Activated CD4-positive, CD25-positive, alpha-beta regulatory T cell (primary cell): ENCODE measurements at regions not wholly inside any gene's neighbourhood (a gene's known extent, or its start where the extent isn't known, plus 50 kb on each side); places are given as distances from the start of the nearest gene placed in this dataset.
"Not testable (repeated sequence)": the region's sequence is repeated elsewhere in the genome, so short reads cannot be mapped to it uniquely, and the experiment has no call there.

Experiments used
- DNase-seq, 4 experiments: peaks; one replicate each; lab custom pipeline; 2025; lab: John Stamatoyannopoulos, UW

DNA sequence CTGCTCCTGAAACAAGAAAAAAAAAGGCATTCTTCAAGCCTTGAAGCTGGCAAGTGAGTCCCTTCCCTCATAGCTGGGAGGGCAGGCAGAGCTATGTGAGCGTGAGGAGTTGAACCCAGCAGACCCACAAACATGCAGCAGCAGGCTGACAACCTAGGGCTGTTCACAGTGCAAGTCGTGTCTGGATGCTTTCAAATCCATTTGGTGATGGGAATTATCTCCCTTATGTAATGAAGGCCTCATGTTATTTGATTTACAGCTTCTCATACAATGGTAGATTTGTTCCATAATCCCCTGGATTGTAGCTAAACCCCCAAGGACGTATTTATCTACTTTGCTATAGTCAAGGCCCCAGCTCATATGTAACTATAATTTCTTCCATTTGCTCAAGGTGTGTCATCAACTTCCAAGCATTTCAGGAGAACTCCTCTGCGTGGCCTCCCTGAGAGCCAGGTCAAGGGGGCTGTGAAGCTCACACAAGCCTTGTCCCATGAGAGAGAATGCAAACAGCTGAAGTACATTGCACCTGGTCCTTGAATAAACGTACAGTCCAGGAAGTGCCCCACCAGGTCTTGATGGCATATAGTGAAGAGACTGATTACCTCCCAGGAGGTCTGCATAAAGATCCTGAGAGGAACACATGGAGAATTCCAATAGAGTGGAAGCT is 124.8 kb upstream of the SLC1A3 start:
- DNase-seq: no peak

DNA sequence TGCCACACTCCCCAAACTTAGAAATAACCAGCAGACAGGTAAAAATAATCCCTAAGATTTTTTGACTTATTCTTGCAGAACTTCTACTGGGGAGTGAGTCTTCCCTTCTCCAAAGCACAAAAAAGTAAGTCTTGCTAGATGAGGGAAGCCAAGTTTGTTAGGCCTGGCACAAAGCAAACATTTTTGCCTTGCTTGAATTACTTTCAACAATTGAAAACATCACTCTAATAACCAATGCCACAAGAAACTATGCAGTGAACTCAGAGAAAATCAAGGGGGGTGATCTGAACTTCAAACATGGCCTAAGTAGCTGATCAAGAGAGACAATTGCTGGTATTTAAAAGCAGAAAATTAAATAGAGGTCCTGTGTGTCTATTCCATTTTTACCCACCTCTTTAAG is 123.6 kb upstream of the SLC1A3 start:
- no peak for DNase-seq

DNA sequence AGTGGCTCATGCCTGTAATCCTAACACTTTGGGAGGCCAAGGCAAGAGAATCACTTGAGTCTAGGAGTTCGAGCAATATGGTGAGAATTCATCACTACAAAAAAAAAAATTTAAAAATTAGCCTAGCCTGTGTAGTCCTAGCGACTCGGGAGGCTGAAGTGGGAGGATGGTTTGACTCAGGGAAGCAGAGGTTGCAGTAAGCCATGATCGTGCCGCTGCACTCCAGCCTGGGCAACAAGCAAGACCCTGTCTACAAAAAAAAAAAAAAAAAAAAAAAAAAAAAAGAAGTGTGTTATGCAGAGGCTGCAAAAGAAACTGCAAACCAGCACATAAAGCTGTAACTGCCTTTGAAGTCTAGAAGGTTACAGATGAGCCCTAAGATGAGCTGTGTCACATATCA is 116.9 kb upstream of the SLC1A3 start:
- no peak for DNase-seq

DNA sequence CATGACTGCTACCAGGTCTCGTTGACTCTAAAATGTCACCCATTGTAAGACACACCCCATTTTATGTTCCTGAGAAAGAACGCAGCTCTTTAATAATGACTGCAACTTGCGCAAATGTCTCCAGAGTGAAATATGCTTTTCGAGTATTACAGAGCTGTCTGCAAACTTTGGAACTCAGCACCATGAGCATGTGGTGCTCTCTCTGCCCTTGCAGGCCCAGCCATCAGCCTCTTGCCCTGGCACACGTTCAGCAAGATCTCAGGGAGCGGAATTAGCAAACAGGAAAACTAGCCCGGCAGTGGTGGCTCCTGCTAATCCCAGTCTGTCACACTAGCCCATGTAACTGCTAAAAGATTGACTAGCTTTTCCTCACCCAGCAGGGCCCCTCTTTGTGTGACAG is 114.5 kb upstream of the SLC1A3 start:
- no peak for DNase-seq

DNA sequence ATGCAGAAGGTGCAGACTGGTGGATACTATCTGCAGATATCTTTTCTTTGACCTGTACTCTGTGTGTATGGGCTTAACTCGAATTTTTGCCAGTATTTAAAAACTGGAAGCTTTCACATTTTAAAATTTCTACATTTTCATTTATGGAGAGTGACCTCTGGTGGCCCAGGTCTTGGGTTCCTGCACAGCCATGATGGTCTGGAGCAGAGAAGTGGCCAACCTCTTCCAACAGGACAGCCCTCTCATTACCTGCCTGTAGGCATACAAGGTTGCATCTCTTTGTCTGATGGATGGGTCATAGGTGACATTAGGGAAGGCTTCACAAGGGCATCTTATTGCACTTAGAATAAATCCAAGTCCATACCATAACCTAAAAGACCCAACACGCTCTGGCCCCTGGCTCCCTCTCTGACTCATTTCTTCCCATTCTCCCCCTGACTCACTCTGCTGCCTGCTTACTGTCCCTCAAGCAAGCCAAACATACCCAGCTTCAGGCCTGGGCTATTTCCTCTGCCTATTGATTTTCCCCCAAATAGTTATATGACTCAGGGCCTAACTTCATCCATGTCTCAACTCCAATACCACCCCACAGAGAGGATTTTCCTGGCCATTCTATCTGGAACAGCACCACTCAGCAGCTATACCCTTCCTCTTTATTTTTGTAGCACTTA is 113.3 kb upstream of the SLC1A3 start:
- DNase-seq: no peak

DNA sequence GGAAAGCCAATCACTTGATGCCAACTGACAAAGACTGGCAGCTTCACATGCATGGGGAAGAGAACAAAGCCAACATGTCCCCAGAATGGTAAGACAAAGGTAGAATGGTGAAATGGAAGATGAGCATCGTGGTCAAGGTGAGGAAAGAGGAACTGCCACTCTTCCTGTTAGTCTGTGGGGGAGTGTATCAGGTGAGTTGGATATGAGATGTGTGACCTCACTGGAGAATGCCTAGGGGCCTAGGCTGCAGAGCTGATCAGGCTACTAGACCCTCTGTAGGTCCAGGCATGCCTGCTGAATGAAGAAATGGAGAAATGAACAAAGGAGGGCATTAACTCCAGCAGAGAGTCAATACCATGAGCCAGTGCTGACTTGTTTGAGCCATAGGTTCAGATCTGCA is 112.4 kb upstream of the SLC1A3 start:
- DNase-seq: no peak

DNA sequence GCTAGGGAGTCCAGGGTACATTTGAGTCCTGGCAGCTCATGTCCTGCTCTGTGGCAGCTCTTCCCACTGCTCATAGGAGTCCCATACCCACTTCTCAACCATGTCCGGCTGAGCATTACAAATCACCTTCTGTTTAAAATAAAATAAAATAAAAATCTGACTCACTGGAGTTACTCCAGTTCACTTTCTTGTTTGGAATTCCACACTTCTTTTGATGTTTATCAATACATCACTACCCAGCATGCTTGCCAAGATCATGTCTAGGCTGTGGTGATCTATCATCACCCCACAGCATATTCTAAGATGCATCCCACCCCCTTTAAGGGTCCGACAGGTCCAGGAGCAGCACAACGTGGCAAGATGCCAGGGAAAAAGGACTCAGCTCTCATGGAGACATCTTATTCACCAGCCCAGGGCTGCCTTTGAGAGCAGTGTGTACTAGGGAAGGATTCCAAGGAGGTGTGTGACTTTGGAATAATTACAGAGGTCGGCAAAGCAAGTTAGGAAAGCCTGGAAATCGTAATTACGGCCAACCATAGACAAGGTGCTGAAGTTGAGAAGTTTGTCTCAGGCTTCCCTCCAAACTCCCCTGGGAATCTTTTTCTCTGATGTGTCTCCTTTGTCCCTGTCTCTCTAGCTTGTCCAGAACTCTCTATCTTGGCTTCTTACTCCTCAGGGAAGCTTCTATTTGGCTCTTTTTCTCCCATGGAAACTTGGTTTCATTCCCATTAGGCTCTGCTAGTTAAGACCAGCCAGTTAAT is 111.4 kb upstream of the SLC1A3 start:
- no peak for DNase-seq

DNA sequence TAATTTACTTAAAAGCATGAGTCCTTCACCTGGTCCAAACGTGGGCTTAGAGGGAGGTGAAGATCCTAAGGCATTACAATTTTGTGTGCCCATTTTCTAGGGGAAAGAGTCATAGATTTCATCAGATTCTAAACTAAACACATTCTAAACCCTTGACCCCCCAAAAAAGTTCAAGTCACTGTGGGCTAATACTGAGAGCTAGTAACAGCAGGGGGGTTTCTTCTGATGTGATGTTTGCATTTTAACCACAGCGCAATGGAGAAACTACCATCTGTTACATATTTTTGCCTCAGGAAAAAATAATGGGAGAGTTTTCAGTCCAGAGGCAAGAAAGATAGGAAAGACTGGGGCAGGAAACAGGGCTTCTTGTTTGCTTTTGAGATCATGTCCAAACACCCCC is 110.8 kb upstream of the SLC1A3 start:
- no peak for DNase-seq

DNA sequence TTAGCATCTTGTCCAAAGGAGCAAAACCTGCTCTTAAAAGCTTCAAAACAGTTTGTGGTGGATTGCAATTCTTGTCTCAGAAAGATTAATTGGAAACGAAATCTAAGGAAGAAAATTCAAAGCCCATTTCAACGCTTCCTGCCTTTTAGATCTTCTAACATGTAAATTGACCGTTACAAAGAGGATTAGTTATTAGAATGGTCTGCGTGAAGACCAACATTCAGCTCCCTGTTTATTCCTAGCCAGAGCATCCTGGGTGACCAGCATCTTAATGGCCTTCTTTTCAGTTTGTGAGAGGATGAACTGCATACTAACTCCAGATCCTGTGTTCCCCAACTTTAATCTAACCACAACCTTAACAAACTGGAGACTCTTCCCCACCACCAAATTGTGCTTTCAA is 109.9 kb upstream of the SLC1A3 start:
- no peak for DNase-seq

DNA sequence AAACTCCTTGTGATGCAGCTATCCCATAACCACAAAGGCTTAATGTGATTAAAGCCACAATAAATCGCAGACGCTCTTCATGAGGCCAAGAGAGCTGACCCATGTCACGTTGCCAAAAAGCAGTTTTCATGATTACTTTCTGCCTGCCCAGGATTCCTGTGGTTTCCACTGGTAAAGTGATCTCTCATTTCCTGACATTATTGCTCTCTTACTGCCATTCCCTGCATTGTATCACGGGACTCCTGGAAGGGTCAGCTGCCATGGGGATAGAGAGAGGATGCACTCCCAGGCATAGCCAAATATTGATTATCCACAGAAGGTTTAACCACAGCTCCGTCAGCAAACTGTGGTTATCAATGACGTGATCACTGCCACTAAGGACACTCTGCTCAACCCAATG is 103.8 kb upstream of the SLC1A3 start:
- DNase-seq: no peak

DNA sequence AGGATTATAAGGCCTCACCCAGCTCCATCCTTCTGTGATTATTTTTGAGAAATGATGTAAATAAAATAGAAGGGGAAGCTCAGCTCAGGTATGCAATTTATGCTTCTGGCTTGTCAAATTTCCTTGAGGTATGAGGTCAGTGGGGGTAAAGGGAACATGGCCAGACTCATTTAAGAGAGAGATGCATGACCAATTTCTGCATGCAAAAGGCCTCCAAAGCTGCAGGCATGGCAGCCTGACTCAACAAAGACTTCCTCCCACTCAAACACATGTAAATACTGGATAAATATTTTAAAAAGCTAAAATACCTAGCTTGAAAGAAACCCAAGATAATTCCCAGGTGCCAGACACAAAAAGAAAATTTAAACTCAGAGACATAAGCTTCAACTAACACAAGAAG is 101.4 kb upstream of the SLC1A3 start:
- DNase-seq: no peak

DNA sequence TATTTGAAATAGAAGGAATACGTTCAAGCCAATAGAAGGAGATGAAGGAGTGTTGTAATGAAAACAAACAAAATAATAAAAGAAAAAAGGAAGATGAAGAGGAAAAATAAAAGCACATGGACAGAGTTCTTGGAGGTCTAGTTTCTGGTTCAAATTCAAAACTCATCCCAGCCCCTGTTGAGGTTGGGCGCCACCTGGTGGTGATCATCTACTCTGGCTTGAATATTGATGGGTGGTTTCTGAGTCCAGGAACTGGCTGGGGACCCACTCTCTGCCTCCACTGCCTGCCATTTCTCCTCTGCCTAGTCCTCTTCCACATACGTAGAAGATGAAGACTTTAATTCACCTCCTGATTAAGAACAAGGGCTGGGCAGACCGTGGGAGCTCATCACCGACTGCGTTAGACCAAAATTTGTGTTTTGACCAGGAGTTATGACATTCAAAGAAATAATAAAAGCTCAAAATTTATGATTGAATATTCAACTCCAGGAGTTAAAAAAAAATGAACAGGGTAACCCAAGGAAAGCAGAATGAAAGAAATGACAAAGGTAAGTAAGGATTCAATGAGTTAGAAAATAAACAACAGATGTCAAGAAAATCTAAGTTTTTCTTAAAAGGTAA is 99.0 kb upstream of the SLC1A3 start:
- peak; percentile 32 to 63 (median 52) for DNase-seq

DNA sequence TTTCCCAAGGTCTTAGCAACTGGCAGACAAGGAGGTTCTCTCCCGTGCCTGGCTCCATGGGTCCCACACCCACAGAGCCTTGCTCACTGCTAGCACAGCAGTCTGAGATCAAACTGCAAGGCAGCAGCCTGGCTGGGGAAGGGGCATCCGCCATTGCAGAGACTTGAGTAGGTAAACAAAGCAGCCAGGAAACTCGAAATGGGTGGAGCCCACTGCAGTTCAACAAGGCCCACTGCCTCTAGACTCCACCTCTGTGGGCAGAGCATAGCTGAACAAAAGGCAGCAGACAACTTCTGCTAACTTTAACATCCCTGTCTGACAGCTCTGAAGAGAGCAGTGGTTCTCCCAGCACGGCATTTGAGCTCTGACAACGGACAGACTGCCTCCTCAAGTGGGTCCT is 98.1 kb upstream of the SLC1A3 start:
- DNase-seq: not testable (repeated sequence)

DNA sequence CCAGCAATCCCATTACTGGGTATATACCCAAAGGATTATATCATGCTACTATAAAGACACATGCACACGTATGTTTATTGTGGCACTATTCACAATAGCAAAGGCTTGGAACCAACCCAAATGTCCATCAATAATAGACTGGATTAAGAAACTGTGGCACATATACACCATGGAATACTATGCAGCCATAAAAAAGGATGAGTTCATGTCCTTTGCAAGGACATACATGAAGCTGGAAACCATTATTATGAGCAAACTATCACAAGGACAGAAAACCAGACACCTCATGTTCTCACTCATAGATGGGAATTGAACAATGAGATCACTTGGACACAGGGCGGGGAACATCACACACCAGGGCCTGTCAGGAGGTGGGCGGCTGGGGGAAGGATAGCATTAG is 92.8 kb upstream of the SLC1A3 start:
- DNase-seq: not testable (repeated sequence)

DNA sequence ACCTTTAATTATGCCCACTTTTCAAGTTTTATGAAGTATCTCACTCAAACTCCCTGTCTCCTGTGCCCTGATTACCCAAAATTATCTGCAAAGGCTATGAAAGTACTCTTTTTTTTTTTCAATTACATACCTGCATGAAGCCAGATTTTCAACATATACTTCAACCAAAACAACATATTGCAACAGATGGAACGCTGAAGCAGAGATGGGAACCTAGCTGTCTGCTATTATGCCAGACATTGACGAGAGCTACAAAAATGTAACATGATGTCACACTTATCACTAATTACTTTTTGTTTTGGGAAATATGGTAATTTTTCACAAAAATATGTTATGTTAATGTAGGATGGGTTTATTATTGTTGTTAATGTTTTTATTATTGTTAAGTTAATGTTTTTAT is 86.5 kb upstream of the SLC1A3 start:
- DNase-seq: no peak

DNA sequence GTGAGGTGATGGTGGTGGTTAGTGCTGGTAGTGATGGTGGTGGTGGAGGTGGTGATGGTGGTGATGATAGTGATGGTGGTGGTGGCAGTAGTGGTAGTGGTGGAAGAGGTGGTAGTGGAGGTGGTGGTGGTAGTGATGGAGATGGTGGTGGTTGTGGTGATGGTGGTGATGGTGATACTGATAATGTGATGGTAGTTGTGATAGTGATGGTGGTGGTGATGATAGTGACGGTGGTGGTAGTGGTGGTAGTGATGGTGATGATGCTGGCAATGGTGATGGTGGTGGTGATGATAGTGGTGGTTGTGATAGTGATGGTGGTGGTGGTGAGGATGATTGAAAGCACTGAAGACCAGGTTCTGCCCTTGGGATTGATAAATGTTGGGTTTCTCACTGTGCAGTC is 85.2 kb upstream of the SLC1A3 start:
- no peak for DNase-seq

DNA sequence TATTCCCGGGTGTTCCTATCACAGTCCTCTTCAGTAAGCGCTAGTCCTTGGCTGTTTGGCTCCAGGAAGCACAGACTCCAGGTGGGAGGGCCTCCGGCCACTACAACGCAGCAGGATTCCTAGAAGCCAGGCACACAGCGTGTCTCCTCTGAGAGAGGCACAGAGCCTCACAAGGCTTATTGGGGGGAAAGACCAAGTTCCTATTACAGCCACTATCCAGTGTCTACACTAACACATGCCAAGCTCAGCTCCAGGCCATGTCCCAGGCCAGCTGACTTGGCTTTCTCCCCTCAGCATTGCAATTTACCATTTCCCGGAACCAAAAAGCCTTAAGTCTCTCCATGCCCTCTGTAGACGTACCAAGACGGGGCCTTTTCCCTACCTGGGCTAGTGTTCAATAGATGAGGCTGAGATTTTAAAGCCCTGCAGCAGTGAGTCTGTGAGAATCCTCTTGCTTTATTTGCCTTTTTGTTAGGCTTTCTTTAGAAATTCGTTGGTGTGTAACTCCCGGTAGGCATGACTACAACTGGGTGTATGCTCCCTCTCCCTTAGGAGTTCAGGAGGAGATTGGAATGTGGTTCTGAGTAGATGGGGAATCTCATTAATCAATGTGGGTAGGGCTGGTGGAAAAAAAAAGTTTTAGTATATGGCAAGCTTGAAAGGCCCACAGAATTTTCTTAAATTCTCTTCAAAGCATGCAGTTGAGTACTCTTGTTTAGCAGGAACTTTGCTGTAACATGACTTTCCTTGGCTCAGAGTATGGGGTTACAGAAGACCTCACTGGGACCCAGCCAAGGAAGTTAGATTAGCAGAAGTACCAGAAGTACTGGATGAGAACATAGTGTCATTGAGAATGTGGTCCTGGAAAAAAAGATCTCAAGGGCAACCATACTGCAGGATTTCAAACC is 84.3 kb upstream of the SLC1A3 start:
- DNase-seq: no peak

DNA sequence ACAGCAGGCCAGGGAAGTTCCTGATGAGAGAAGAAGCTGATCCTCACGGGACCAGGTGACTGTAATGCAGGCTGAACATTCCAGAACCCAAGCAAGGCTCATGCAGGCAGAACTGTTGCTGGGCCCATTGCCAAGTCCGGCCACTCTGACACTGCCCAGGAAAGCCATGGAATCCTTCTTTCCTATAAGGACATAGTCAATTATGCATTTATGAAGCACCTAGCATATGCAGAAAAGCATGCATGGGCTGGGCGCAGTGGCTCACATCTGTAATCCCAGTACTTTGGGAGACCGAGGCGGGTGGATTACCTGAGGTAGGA is 83.7 kb upstream of the SLC1A3 start:
- DNase-seq: no peak

DNA sequence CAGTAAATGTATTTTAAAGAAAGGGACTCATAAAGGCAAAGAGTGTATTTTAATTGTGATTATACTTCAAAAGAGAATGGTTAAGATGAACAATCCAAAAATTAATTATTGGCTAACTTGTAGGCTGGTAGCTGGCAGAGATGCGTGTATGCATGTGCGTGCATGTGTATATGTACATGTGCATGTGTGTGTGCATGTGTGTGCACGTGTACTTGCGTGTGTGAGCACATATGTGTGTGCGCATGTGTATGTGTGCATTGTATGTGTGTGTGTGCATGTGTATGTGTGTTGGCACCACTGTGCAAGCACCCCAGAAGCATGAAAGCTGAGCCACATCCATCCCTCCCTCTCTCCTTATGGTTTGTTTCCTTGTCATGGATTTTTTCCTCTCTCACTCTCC is 83.0 kb upstream of the SLC1A3 start:
- no peak for DNase-seq

DNA sequence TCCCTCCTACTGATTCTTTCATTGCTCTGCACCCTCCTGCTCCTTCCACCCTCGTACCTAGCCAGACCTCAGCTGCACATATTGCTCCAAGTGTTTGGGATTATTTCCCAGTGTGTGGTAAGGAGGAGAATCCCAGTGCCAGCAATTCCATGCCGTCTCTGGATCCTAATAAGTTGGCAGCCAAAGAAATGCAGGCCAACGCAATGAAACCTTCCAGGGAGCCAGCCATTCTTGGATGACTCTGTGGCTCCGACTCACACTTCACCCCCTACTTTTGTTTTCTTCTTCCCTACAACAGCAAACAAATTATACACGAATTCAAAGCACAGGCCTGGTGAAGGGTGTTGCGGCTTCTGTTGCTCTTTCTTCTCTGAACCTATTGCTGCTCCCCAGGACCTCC is 82.5 kb upstream of the SLC1A3 start:
- DNase-seq: no peak

DNA sequence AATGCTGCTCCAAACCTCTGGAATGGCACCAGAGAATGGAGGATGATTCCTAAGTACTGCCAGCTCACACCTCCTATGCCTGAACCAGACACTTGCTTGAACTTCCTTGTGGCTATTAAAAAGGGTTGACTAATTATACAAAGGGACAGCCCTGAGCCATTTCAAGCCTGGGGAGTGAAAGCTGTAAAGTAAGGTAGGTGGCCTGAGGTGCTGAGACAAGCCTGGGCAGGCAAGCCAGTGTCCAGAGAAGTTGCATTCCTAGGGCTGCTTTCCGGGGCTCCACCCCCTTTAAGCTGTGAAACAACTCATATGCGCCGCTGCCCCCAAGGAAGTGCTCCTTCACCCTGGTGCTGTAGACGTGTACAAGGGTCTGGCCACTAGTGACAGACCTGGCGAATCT is 79.9 kb upstream of the SLC1A3 start:
- no peak for DNase-seq

DNA sequence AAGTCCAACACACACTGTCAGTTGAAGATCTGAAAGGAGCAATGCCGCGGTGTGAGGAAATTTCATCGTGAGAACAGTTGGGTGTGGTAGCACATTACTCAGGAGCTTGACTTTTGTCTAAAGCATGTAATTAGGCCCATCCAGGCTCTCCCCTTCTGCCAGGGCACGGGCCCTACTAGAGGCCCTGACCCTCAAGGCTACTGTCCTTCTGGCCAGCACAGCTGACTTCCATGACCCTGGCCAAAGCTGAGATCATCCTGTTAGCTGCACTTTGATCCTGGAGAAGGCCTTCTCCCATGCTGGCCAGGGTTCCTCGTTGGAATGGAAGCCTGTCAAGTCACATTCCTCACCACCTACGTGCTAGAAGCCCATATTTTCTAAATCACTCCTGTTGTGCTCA is 77.8 kb upstream of the SLC1A3 start:
- DNase-seq: no peak
